K562 (cell line): ENCODE measurements at regions not wholly inside any gene's neighbourhood (a gene's known extent, or its start where the extent isn't known, plus 50 kb on each side); places are given as distances from the start of the nearest gene placed in this dataset.

Experiments used
- ATAC-seq: fragments of 200-7000 bp; cut with Tn5 transposase; 3 replicates; pipeline ENCODE4 v1.9.1; 2020; ENCODE audit warnings: moderate library complexity
- BruUV-seq: library from RNA; stranded (reverse); fragments of 400-500 nt; replicated peaks from 2 replicates; lab custom pipeline; 2021; lab: Mats Ljungman, UMichigan
- CTCF ChIA-PET: fragments of 300-600 bp; formaldehyde crosslinking; extraction: SDS; loops from one replicate; lab custom pipeline; 2021; ENCODE audit warnings: low intra/inter-chr PET ratio; lab: Yijun Ruan, JAX
- POLR2A ChIA-PET: fragments of 300-600, 350-650 bp; sonication (Branson Sonifier 250); formaldehyde crosslinking; extraction: SDS; loops from one replicate; lab custom pipeline; 2021; ENCODE audit warnings: antibody characterized with exemption, inconsistent platforms; lab: Yijun Ruan, JAX
- DNase-seq, 4 experiments: peaks; one replicate each; pipeline versions ENCODE4 v3.0.0 to v3.0.0-alpha.2; 2011 to 2018; ENCODE audit warnings: low spot score in 3 of 4, mixed read lengths in 3 of 4; ENCODE audit errors: extremely low read depth in 1 of 4
- FAIRE-seq: peaks from 2 replicates; lab custom pipeline; 2011; peaks lifted over from hg19 to GRCh38; lab: Jason Lieb, UNC
- H2AFZ ChIP-seq: 2 replicates; pipeline ENCODE4 v1.6.0; 2011; ENCODE audit warnings: low read depth, low read length, control low read depth, inconsistent platforms
- H3K27ac ChIP-seq: fragments of 200-600 bp; 3 replicates; pipeline ENCODE4 v1.8.0; 2011; ENCODE audit warnings: low read depth, mild to moderate bottlenecking, control low read depth, inconsistent platforms, low read length, moderate library complexity, mixed read lengths; ENCODE audit errors: extremely low read depth
- H3K27me3 ChIP-seq, 2 experiments: fragments of 300-600 bp in 1 of 2; 2 replicates in 1 of 2; 3 replicates in 1 of 2; pipeline versions ENCODE4 v1.6.0 to v1.8.0; 2011; ENCODE audit warnings: inconsistent platforms in 2 of 2, low read length in 2 of 2, mild to moderate bottlenecking in 1 of 2, mixed read lengths in 1 of 2, moderate library complexity in 1 of 2; ENCODE audit not compliant: control insufficient read depth in 2 of 2, insufficient read depth in 2 of 2
- H3K36me3 ChIP-seq: fragments of 300-600 bp; 3 replicates; pipeline ENCODE4 v1.8.0; 2011; ENCODE audit warnings: mild to moderate bottlenecking, low read length, inconsistent platforms; ENCODE audit not compliant: control insufficient read depth, insufficient read depth
- H3K4me1 ChIP-seq, 2 experiments: fragments of 200-600 bp in 1 of 2; replicated peaks in 1 of 2; 2 replicates in 1 of 2; 3 replicates in 1 of 2; pipeline versions ENCODE4 v1.5.1 to v1.8.0; 2011; ENCODE audit warnings: inconsistent platforms in 2 of 2, low read length in 2 of 2, mild to moderate bottlenecking in 1 of 2, mixed read lengths in 1 of 2, moderate library complexity in 1 of 2; ENCODE audit not compliant: control insufficient read depth in 2 of 2, insufficient read depth in 2 of 2
- H3K4me2 ChIP-seq: 2 replicates; pipeline ENCODE4 v1.6.1; 2011; ENCODE audit warnings: low read length, control low read depth, inconsistent platforms, mixed read lengths; ENCODE audit not compliant: insufficient read depth
- H3K4me3 ChIP-seq: fragments of 200-600 bp; sonication (generic), shearing (Covaris generic); 2 replicates; pipeline ENCODE4 v1.5.1; 2016; ENCODE audit warnings: control low read depth, inconsistent platforms
- H3K79me2 ChIP-seq: fragments of 200-600 bp; 3 replicates; pipeline ENCODE4 v1.8.0; 2011; ENCODE audit warnings: low read length, inconsistent platforms; ENCODE audit not compliant: control insufficient read depth, insufficient read depth
- H3K9ac ChIP-seq, 2 experiments: 2 replicates each; pipeline versions ENCODE4 v1.6.0 to v1.6.1; 2011; ENCODE audit warnings: low read depth in 2 of 2, low read length in 2 of 2, control low read depth in 1 of 2, inconsistent platforms in 1 of 2, mild to moderate bottlenecking in 1 of 2, mixed read lengths in 1 of 2; ENCODE audit not compliant: insufficient read depth in 1 of 2
- H3K9me1 ChIP-seq: one replicate; pipeline ENCODE4 v1.6.0; 2011; ENCODE audit warnings: inconsistent platforms, mild to moderate bottlenecking, low read length, moderate library complexity; ENCODE audit not compliant: control insufficient read depth, insufficient read depth
- H3K9me3 ChIP-seq: replicated peaks from 2 replicates; pipeline ENCODE4 v1.5.1; 2011; ENCODE audit warnings: low read depth, low read length, inconsistent platforms; ENCODE audit not compliant: control insufficient read depth, insufficient read depth
- H4K20me1 ChIP-seq: replicated peaks from 2 replicates; pipeline ENCODE4 v1.6.1; 2011; ENCODE audit warnings: low read length, inconsistent platforms, mixed read lengths; ENCODE audit not compliant: control insufficient read depth, insufficient read depth
- E2F4 ChIP-seq: sonication (generic); formaldehyde crosslinking; IDR thresholded peaks from 2 replicates; pipeline ENCODE4 v1.8.0; 2022; ENCODE audit warnings: mild to moderate bottlenecking, low read depth, missing genetic modification reagents
- HBP1 ChIP-seq: fragments of 450-650 bp; formaldehyde crosslinking; IDR thresholded peaks from 2 replicates; pipeline ENCODE4 v1.4.0; 2022; ENCODE audit warnings: missing genetic modification characterization
- IRF2 ChIP-seq: sonication (generic); formaldehyde crosslinking; IDR thresholded peaks from 2 replicates; pipeline ENCODE4 v1.8.1; 2022; ENCODE audit warnings: mild to moderate bottlenecking, missing genetic modification reagents
- L3MBTL2 ChIP-seq: fragments of 450-650 bp; IDR thresholded peaks from 2 replicates; pipeline ENCODE4 v1.6.1; 2016; ENCODE audit warnings: mild to moderate bottlenecking, moderate library complexity
- MED1 ChIP-seq: sonication (generic); formaldehyde crosslinking; IDR thresholded peaks from 2 replicates; pipeline ENCODE4 v1.8.1; 2023; ENCODE audit warnings: missing genetic modification reagents, borderline replicate concordance
- NFATC3 ChIP-seq: fragments of 450-650 bp; IDR thresholded peaks from 2 replicates; pipeline ENCODE4 v1.6.1; 2017; ENCODE audit warnings: mild to moderate bottlenecking
- NUFIP1 ChIP-seq: fragments of 450-650 bp; IDR thresholded peaks from 2 replicates; pipeline ENCODE4 v1.6.1; 2018; ENCODE audit not compliant: partially characterized antibody
- PATZ1 ChIP-seq: fragments of 250-450 bp; sonication (Bioruptor Pico); IDR thresholded peaks from 2 replicates; pipeline ENCODE4 v1.5.0; 2020; ENCODE audit warnings: mild to moderate bottlenecking, borderline replicate concordance
- POLR2AphosphoS2 ChIP-seq: IDR thresholded peaks from 2 replicates; pipeline ENCODE4 v1.6.1; 2012; ENCODE audit warnings: low read length, improper control_type of control experiment
- SRSF1 ChIP-seq: fragments of 200-400 bp; formaldehyde crosslinking; IDR thresholded peaks from 2 replicates; pipeline ENCODE4 v1.6.1; 2017; ENCODE audit warnings: mild to moderate bottlenecking, low read depth, low read length, moderate library complexity
- SRSF3 ChIP-seq: fragments of 200-400 bp; formaldehyde crosslinking; IDR thresholded peaks from 2 replicates; pipeline ENCODE4 v1.6.1; 2016; ENCODE audit warnings: mild to moderate bottlenecking, low read length, moderate library complexity; ENCODE audit not compliant: insufficient read depth
- SUPT5H ChIP-seq: fragments of 450-650 bp; IDR thresholded peaks from 2 replicates; pipeline ENCODE4 v1.6.1; 2016
- WGBS: fragments of 100-300 bp; shearing (Covaris generic); methylation state at CpG from one replicate; pipeline ENCODE4 v1.1.6; 2016; ENCODE audit warnings: low coverage, mixed read lengths; ENCODE audit not compliant: insufficient coverage; ENCODE audit errors: missing lambda C conversion rate; 5-methylcytosine and 5-hydroxymethylcytosine counted together
- in situ Hi-C: fragments of 300-500 bp; cut with MboI; formaldehyde crosslinking; loops from 4 replicates; pipeline ENCODE4 v1.15.0; 2018; ENCODE audit warnings: inconsistent platforms, mixed read lengths
- intact Hi-C: fragments of 100-400 bp; cut with micrococcal nuclease; formaldehyde crosslinking; loops from 2 replicates; pipeline ENCODE4 v1.14.2; 2022

GRCh38 chr6:135633573-135633972 lies 136.0 kb upstream of the AHI1 start:
- CTCF ChIA-PET, result no interaction called here
- Histone ChIP-seq H4K20me1 (no peaks in the 10 kb centered on the region), H3K4me2 (no peak overlapping the region), H3K4me1 (no peaks in the 10 kb centered on the region), H3K9me3 (no peaks in the 10 kb centered on the region), H3K79me2 (no peaks in the 10 kb centered on the region), H3K9me1 (no peaks in the 10 kb centered on the region), H3K9ac (no peak overlapping the region)
- DNase-seq (no peak), ATAC-seq (no peak), FAIRE-seq (no peak)
- TF ChIP-seq PATZ1 (CRISPR knock-in tag), result no peak
- TF ChIP-seq IRF2, result no peak
- TF ChIP-seq SRSF3, result no peak
- TF ChIP-seq NFATC3, result no peak
- TF ChIP-seq, all 486 proteins: peak for 0
- H3K27ac ChIP-seq, result no peak overlapping the region
- intact Hi-C loops (no loop called here), in situ Hi-C loops (no loop called here)
- WGBS, result 0% methylated on average over 2 of the region's 2 CpGs
- BruUV-seq, result no TSS peak
- H3K27me3 ChIP-seq, result no peaks in the 10 kb centered on the region
- no peaks in the 10 kb centered on the region for H3K36me3 ChIP-seq
- H2AFZ ChIP-seq, result no peak overlapping the region
- POLR2A ChIA-PET, result no interaction called here
- H3K4me3 ChIP-seq, result no peak overlapping the region

- ATAC-seq (no peak), DNase-seq (no peak), FAIRE-seq (peak; percentile 11)
- POLR2A ChIA-PET, result no interaction called here
- CTCF ChIA-PET, result no interaction called here
- no peaks in the 10 kb centered on the region for H4K20me1 ChIP-seq
- H3K9me3 ChIP-seq, result no peaks in the 10 kb centered on the region
- no peak overlapping the region for H3K4me3 ChIP-seq
- in situ Hi-C loops (no loop called here), intact Hi-C loops (no loop called here)
- BruUV-seq, result no TSS peak
- no peaks in the 10 kb centered on the region for H3K4me1 ChIP-seq
- H3K27me3 ChIP-seq, result no peaks in the 10 kb centered on the region
- H3K79me2 ChIP-seq, result no peaks in the 10 kb centered on the region
- H3K27ac ChIP-seq, result no peak overlapping the region
- H2AFZ ChIP-seq, result no peak overlapping the region
- H3K4me2 ChIP-seq, result no peak overlapping the region
- no peaks in the 10 kb centered on the region for H3K36me3 ChIP-seq
- no peaks in the 10 kb centered on the region for H3K9me1 ChIP-seq
- H3K9ac ChIP-seq, result no peak overlapping the region
- TF ChIP-seq E2F4 (no peak), HBP1 (CRISPR knock-in tag) (no peak), SRSF1 (no peak), NUFIP1 (no peak), POLR2AphosphoS2 (no peak), MED1 (CRISPR knock-in tag) (no peak), SUPT5H (no peak), L3MBTL2 (no peak)
These were observed 140.2 kb upstream of the AHI1 start for GRCh38 chr6:135637701-135638100.
